Activated T-helper 2 cell treated with anti-CD3 and anti-CD28 coated beads, Interferon-gamma antibody, Interleukin-2, Interleukin-4, amounts not matched to agents 10 μg/mL and 5 μg/mL and 100 μg/mL, durations not matched to agents 14 hours and 24 hours and 36 hours (primary cell): ENCODE measurements at regions not wholly inside any gene's neighbourhood (a gene's known extent, or its start where the extent isn't known, plus 50 kb on each side); places are given as distances from the start of the nearest gene placed in this dataset.
"Not testable (repeated sequence)": the region's sequence is repeated elsewhere in the genome, so short reads cannot be mapped to it uniquely, and the experiment has no call there.

Experiments used
- DNase-seq: peaks from one replicate; pipeline ENCODE4 v3.0.0; 2021; ENCODE audit warnings: low spot score
- H3K27ac Mint-ChIP-seq: one replicate; pipeline ENCODE4 v1.8.0; 2021; ENCODE audit warnings: mixed read lengths
- H3K27me3 Mint-ChIP-seq: one replicate; pipeline ENCODE4 v1.8.0; 2021; ENCODE audit warnings: low read depth, mixed read lengths
- H3K36me3 Mint-ChIP-seq: one replicate; pipeline ENCODE4 v1.8.0; 2021; ENCODE audit warnings: low read depth, mixed read lengths
- H3K4me1 Mint-ChIP-seq: one replicate; pipeline ENCODE4 v1.8.0; 2021; ENCODE audit warnings: low read depth, mixed read lengths
- H3K4me3 Mint-ChIP-seq: one replicate; pipeline ENCODE4 v1.8.0; 2021; ENCODE audit warnings: low read depth, mild to moderate bottlenecking, moderate library complexity, mixed read lengths
- H3K9me3 Mint-ChIP-seq: one replicate; pipeline ENCODE4 v1.8.0; 2021; ENCODE audit warnings: mixed read lengths
- intact Hi-C: fragments of 100-400 bp; cut with micrococcal nuclease; formaldehyde crosslinking; loops from one replicate; pipeline ENCODE4 v1.15.1; 2023

DNA sequence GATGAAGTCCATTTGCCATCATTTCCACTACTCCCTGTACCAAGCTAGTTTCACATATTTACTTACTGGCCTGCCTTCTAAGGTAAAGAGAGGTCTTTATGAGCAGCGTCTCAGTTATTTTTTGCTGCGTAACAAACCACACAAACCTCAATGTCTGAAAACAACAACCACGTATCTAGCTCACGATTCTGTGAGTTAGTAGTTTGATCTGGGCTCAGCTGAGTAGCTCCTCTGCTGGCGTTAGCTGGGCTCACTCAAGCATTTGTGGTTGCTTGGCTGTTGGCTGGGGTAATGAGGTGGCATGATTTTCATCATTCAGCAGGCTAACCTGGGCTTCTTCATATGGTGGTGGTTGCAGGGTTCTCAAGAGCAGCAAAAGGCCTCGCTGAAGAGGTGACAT lies 225.4 kb downstream of the FOXD2 start:
- Mint-ChIP-seq H3K27me3 (peaks cover 6% of the 10 kb centered on the region), H3K27ac (no peak overlapping the region), H3K4me1 (peaks cover 11% of the 10 kb centered on the region), H3K36me3 (no peaks in the 10 kb centered on the region), H3K4me3 (no peak overlapping the region), H3K9me3 (no peaks in the 10 kb centered on the region)
- intact Hi-C loops, result no loop called here
- DNase-seq, result no peak

DNA sequence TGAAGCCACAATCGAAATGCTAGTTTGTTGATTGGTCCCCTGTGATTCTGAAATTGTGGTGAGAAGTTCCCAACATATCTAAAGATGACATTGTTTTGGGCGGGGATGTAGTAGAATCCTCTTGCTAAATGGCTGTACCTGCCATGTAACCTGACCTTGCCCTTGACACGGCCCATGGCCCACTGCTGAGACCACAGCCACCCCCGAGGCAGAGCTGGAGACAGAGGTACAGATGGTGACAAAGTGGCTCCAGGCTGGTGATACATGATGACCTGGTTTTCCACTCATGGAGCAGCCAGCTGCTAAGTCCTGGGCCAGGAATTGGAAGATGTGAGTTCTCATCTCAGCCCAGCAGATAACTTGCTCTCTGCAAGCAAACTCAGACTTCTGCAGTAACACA lies 226.5 kb downstream of the FOXD2 start:
- H3K27me3 Mint-ChIP-seq, result peaks cover 6% of the 10 kb centered on the region
- H3K27ac Mint-ChIP-seq, result no peak overlapping the region
- no peaks in the 10 kb centered on the region for H3K9me3 Mint-ChIP-seq
- H3K4me1 Mint-ChIP-seq, result peaks cover 11% of the 10 kb centered on the region
- DNase-seq, result no peak
- H3K36me3 Mint-ChIP-seq, result no peaks in the 10 kb centered on the region
- H3K4me3 Mint-ChIP-seq, result no peak overlapping the region
- intact Hi-C loops, result no loop called here

DNA sequence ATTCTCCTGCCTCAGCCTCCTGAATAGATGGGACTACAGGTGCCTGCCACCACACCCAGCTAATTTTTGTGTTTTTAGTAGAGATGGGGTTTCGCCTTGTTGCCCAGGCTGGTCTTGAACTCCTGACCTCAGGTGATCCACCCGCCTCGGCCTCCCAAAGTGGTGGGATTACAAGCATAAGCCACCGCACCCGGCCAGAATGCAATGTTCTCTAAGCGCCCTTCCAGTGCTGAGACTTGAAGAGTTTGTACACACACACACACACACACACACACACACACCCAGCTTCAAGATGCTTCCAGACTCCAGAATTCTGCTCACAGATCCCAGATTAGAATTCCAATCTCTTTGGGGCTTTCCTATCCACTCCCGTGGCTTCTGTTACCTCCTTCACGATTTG lies 227.1 kb downstream of the FOXD2 start:
- H3K4me3 Mint-ChIP-seq, DNase-seq, H3K27me3 Mint-ChIP-seq, H3K9me3 Mint-ChIP-seq, H3K36me3 Mint-ChIP-seq, intact Hi-C loops, H3K27ac Mint-ChIP-seq: not testable (repeated sequence)
- H3K4me1 Mint-ChIP-seq, result peaks cover 11% of the 10 kb centered on the region

DNA sequence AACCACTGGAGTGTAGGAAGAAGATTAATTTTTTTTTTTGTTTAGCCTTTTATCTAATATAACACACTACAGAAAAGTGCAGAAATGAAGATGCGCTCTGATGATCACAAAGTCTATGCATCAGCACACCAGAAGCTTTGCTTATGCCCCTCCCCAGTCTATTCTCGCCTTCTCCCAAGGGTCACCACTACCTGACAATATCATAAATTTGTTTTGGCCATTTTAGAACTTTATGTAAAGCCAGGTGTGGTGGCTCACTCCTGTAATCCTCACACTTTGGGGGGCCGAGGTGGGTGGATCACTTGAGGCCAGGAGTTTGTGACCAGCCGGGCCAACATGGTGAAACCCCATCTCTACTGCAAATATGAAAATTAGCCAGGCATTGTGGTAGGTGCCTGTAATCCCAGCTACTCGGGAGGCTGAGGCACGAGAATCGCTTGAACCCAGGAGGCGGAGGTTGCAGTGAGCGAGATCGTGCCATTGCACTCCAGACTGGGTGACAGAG lies 231.3 kb downstream of the FOXD2 start:
- H3K4me1 Mint-ChIP-seq, result no peaks in the 10 kb centered on the region
- H3K27me3 Mint-ChIP-seq, result peaks cover 13% of the 10 kb centered on the region
- no peak overlapping the region for H3K27ac Mint-ChIP-seq
- DNase-seq, result no peak
- intact Hi-C loops, result no loop called here
- peaks cover 12% of the 10 kb centered on the region for H3K9me3 Mint-ChIP-seq
- H3K36me3 Mint-ChIP-seq, result no peaks in the 10 kb centered on the region
- H3K4me3 Mint-ChIP-seq, result no peak overlapping the region

DNA sequence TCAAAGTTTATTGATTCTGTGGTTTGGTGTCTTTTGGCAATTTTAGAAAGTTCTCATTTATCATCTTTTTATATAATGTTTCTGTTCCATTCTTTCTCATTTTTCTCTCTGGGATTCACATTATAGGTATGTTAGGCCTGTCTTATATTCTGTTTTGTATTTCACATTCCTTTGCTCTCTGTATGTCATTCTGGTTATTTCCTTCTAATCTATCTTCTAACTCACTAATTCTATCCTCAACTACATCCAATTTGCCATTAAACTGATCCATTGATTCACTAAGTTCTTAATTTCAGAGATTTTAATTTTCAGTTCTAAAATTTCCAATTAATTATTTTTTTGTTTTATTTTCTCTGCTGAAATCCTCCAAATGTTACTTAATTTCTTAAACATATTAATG lies 234.8 kb downstream of the FOXD2 start:
- Mint-ChIP-seq H3K4me3 (no peak overlapping the region), H3K27ac (no peak overlapping the region), H3K4me1 (peaks cover 2% of the 10 kb centered on the region), H3K36me3 (no peaks in the 10 kb centered on the region), H3K9me3 (peaks cover 12% of the 10 kb centered on the region), H3K27me3 (peaks cover 13% of the 10 kb centered on the region)
- DNase-seq, result no peak
- intact Hi-C loops, result no loop called here

DNA sequence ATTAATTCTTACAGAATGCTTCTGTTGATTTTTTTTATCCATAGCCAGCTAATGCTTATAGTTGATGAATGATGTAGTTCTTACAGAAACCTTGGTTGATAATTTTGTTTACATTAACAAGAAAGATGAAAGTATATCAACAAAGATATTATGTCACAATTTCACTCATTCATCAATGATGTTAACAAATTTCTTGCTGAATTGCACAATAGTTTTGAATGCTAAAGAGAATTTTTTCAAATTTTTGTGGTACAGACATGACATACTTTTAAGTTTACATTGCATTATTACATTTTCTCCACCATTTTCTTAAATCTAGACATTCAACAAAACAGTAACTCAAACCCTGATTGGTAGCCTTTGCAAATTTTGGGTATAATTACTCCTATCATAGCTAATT lies 236.3 kb downstream of the FOXD2 start:
- no peak overlapping the region for H3K4me3 Mint-ChIP-seq
- DNase-seq, result no peak
- no peak overlapping the region for H3K27ac Mint-ChIP-seq
- intact Hi-C loops, result no loop called here
- peaks cover 13% of the 10 kb centered on the region for H3K27me3 Mint-ChIP-seq
- H3K36me3 Mint-ChIP-seq, result no peaks in the 10 kb centered on the region
- H3K4me1 Mint-ChIP-seq, result peaks cover 2% of the 10 kb centered on the region
- peaks cover 12% of the 10 kb centered on the region for H3K9me3 Mint-ChIP-seq

DNA sequence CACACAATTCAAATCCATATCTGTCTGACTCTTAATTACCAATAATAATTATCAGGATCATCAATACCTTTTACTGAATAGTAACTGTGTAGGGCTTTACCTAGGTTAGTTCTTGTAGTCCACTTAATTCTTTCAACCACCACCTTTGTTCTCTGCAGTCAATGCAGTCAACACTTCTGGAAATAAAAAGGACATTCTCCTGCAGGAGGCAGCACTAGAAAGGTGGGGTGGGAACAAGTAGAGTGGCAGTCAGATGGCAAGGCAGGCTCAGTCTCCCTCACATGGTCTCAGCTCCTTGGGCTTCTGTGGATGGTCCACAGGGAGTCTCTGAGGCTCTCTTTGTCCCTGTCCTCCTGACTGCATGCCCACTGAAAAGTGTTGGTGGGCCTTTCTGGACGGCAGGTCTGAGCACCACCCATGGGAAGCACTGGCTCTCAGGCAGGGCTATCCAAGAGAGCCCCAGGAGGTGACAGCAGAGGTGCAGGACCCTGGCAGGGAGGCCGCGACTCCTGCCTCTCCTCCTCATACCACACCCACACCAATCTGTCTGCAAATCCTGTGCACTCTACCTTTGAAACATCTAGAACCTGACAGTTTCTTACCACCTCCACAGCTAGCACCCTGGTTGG lies 237.3 kb downstream of the FOXD2 start:
- H3K4me1 Mint-ChIP-seq, result peaks cover 2% of the 10 kb centered on the region
- no peak overlapping the region for H3K27ac Mint-ChIP-seq
- no peaks in the 10 kb centered on the region for H3K36me3 Mint-ChIP-seq
- DNase-seq, result no peak
- peaks cover 12% of the 10 kb centered on the region for H3K27me3 Mint-ChIP-seq
- H3K4me3 Mint-ChIP-seq, result no peak overlapping the region
- intact Hi-C loops, result no loop called here
- peaks cover 12% of the 10 kb centered on the region for H3K9me3 Mint-ChIP-seq

DNA sequence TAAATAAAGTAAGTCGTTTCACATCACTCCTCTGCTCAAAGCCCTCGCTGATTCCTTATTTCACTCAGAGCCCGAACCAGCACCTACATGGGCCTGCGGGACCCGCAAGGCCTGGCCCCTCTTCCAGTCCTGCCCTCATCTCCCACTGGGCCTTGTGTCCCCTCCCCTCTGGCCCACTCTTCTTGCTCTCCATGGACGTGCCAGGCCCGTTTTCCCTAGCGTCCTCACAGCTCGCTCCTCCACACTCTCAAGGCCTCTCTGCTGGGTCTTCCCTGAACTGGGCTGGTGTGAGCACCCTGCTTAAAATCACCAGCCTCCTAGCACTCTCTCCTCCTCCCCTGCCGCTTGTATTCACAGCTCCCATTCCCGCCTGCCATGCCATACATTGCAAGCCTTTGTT lies 237.9 kb downstream of the FOXD2 start:
- Mint-ChIP-seq H3K36me3 (no peaks in the 10 kb centered on the region), H3K27ac (no peak overlapping the region), H3K4me3 (no peak overlapping the region), H3K27me3 (peaks cover 8% of the 10 kb centered on the region), H3K9me3 (peaks cover 12% of the 10 kb centered on the region), H3K4me1 (peaks cover 2% of the 10 kb centered on the region)
- intact Hi-C loops, result no loop called here
- no peak for DNase-seq

DNA sequence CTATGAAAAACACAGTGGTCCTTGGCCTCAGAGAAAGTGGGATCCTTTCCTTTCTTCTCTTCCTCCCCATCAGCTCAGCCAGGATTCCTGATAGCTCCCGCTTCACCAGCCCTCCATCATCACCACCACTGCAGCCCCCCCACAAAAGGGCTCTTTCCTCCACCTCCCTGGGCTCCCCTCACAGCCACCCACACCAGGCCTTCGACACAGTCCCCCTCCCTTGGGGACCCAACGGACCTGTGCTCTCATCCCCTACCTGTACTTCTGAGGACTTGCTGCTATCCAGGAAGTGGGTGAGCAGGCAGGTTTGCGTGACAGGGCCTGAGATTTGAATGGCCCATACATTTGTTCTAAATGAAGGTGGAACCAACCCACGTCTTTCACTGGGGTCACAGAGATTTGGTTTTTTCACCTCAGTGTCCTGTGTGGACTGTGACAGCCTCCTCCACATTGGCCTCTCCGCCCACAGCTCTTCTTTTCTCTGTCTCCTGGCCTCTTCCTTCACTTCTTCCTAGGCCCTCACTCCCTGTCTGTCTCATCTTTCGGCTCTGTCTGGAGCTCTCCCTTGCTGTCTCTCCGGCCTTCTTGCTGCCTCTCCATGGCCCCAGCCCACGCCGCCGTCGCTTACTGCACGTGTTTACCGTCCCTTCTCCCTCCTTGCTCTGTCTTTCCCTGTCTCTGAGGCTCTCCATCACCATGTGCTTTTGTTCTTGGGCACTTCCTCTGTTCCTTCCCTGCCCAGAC lies 238.6 kb downstream of the FOXD2 start:
- peaks cover 2% of the 10 kb centered on the region for H3K4me1 Mint-ChIP-seq
- intact Hi-C loops, result no loop called here
- peaks cover 7% of the 10 kb centered on the region for H3K27me3 Mint-ChIP-seq
- H3K9me3 Mint-ChIP-seq, result peaks cover 12% of the 10 kb centered on the region
- DNase-seq, result no peak
- no peak overlapping the region for H3K27ac Mint-ChIP-seq
- H3K36me3 Mint-ChIP-seq, result no peaks in the 10 kb centered on the region
- no peak overlapping the region for H3K4me3 Mint-ChIP-seq

DNA sequence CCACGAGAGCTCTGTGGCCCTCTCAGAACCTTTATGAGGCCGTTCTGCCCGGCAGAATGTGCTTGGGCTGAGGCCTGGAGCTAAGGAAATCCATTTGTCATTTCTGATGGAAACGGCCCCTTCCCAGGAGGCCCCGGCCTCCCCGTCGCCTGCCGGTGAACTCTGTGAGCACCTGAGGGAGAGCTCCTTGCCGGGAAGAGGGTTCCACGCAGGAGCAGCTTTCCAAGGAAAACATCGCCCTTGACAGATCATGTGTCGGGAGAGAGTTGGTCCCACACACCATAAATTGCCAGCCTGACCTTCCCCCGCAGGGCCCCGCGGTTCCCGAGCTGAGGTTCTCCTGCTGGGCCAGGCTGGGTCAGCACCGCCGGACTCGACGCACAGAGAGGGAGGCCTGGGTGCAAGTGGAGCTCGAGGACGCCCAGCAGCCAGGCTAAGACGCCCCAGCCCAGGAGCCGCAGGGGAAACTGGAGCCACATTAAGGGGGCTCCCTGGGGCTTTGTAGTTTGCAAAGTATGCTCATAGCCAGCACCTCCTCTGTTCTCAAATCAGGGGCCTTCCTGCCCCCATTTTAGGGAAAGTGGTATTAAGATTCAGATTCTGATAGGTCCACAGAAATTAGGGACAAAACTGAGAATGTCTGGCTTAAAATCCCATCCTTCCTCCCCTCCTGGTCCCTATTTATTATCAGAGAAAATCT lies 239.5 kb downstream of the FOXD2 start:
- Mint-ChIP-seq H3K27me3 (peaks cover 3% of the 10 kb centered on the region), H3K9me3 (peaks cover 8% of the 10 kb centered on the region), H3K4me1 (peaks cover 2% of the 10 kb centered on the region), H3K27ac (no peak overlapping the region), H3K36me3 (no peaks in the 10 kb centered on the region), H3K4me3 (no peak overlapping the region)
- intact Hi-C loops, result no loop called here
- no peak for DNase-seq

DNA sequence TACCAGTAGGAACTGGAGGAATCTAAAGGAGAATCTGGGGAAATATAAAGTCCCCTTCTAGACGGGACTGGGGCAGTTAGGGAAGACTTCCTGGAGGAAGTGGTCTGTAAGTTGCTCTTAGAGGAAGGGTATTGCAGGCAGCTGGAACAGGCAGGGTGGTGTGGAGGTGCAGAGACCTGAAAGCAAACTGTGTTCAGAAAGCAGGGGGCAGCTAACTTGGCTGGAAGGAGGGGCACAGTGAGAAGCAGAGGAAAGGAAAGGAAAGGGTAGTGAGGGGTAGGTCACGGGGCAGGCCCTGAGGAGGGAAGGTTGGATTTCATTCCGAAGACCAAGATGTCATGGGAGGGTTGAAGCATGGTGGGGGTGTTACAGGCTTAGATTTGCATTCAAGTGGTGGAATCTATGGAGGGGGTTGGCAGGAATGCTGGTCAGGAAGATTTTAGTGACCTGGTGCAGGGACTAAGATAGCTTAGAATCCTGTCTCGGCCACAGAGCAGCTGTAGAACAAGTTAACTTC lies 240.7 kb downstream of the FOXD2 start:
- H3K4me1 Mint-ChIP-seq, result peaks cover 2% of the 10 kb centered on the region
- H3K9me3 Mint-ChIP-seq, result no peaks in the 10 kb centered on the region
- intact Hi-C loops, result no loop called here
- H3K4me3 Mint-ChIP-seq, result no peak overlapping the region
- no peaks in the 10 kb centered on the region for H3K27me3 Mint-ChIP-seq
- H3K27ac Mint-ChIP-seq, result no peak overlapping the region
- no peaks in the 10 kb centered on the region for H3K36me3 Mint-ChIP-seq
- DNase-seq, result no peak

DNA sequence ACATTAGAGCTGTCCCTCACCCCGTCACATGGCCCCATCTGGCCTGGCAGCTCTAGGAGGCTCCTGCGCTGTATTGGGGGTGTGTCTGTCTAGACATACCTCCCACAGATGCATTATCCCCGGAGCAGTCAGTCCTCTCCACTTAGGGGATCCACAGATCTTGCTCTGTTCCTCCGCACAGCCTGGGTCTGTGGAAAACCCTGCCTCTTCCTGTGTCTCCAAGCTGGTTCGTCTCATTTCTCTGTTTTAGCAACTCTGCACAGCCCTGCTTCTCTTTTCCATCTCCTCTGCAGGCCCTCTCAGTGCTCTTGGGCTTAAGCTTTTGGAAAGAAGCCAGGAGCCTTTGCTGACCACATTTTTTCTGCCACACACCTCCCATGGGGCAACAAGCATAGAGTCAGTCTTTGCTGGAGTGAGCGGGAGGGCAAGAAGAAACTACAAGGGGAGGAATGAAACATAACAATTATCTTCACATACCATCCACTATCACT lies 241.5 kb downstream of the FOXD2 start:
- intact Hi-C loops, result no loop called here
- H3K4me1 Mint-ChIP-seq, result peaks cover 2% of the 10 kb centered on the region
- DNase-seq, result no peak

DNA sequence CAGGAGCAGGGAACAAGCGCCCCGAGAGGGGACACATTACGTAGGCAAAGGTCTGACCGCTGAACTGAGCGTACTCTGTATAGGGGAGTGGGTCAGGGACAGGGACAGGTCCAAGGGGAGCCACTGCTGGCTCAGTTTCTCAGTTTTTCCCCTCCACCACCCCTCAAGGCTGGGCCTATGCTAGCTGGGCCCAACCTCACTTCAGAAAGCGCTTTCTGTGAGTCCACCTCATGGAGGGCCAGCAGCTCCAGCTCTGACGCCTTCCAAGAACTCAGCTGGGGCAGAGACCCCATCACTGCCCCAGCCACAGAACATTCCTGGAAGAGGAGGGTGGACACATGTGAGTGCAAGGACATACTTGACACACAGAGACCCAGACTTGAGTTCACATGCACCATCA lies 242.0 kb downstream of the FOXD2 start:
- Mint-ChIP-seq H3K9me3 (no peaks in the 10 kb centered on the region), H3K4me1 (peaks cover under 1% of the 10 kb centered on the region), H3K27ac (no peak overlapping the region), H3K27me3 (peaks cover 2% of the 10 kb centered on the region), H3K4me3 (no peak overlapping the region), H3K36me3 (no peaks in the 10 kb centered on the region)
- no peak for DNase-seq
- intact Hi-C loops, result no loop called here

More for the DNA sequence above, 241.5 kb downstream of the FOXD2 start:
- no peaks in the 10 kb centered on the region for H3K9me3 Mint-ChIP-seq
- no peaks in the 10 kb centered on the region for H3K36me3 Mint-ChIP-seq
- H3K27ac Mint-ChIP-seq, result no peak overlapping the region
- H3K27me3 Mint-ChIP-seq, result peaks cover 2% of the 10 kb centered on the region
- no peak overlapping the region for H3K4me3 Mint-ChIP-seq
